Activated CD8-positive, alpha-beta T cell treated with anti-CD3 and anti-CD28 coated beads, Interleukin-2, amount 10 ng/mL, durations not matched to agents 7 days and 5 days (primary cell): ENCODE measurements at regions not wholly inside any gene's neighbourhood (a gene's known extent, or its start where the extent isn't known, plus 50 kb on each side); places are given as distances from the start of the nearest gene placed in this dataset.

Experiments used
- ATAC-seq: fragments of 150-1000 bp; cut with Tn5 transposase; one replicate; pipeline ENCODE4 v1.10.0; 2021; ENCODE audit warnings: moderate library complexity
- CTCF ChIA-PET: fragments of 350-600 bp; sonication (Branson Sonifier 250); formaldehyde crosslinking; loops from one replicate; lab custom pipeline; 2021; ENCODE audit warnings: antibody characterized with exemption; lab: Charles Lee
- POLR2A ChIA-PET: fragments of 350-600 bp; sonication (Branson Sonifier 250); formaldehyde crosslinking; loops from one replicate; lab custom pipeline; 2021; ENCODE audit warnings: antibody characterized with exemption; lab: Charles Lee
- DNase-seq: peaks from one replicate; pipeline ENCODE4 v3.0.0-alpha.2; 2020
- H3K27ac Mint-ChIP-seq: one replicate; pipeline ENCODE4 v1.8.0; 2021; ENCODE audit warnings: mild to moderate bottlenecking, mixed read lengths
- H3K27me3 Mint-ChIP-seq: one replicate; pipeline ENCODE4 v1.8.0; 2021; ENCODE audit warnings: low read depth, mixed read lengths
- H3K36me3 Mint-ChIP-seq: one replicate; pipeline ENCODE4 v1.8.0; 2021; ENCODE audit warnings: low read depth, mixed read lengths
- H3K4me1 Mint-ChIP-seq: one replicate; pipeline ENCODE4 v1.8.0; 2021; ENCODE audit warnings: low read depth, mixed read lengths
- H3K4me3 Mint-ChIP-seq: one replicate; pipeline ENCODE4 v1.8.0; 2021; ENCODE audit warnings: mild to moderate bottlenecking, mixed read lengths
- H3K9me3 Mint-ChIP-seq: one replicate; pipeline ENCODE4 v1.8.0; 2022; ENCODE audit warnings: mixed read lengths; ENCODE audit not compliant: insufficient read depth

GRCh38 chr17:37840576-37840975, 83.6 kb upstream of the TBC1D3K start:
- DNase-seq (no peak), ATAC-seq (no peak)
- H3K27ac Mint-ChIP-seq: no peak overlapping the region
- no peaks in the 10 kb centered on the region for H3K36me3 Mint-ChIP-seq
- no peak overlapping the region for H3K4me3 Mint-ChIP-seq
- CTCF ChIA-PET: no interaction called here
- H3K9me3 Mint-ChIP-seq: no peaks in the 10 kb centered on the region
- POLR2A ChIA-PET: no interaction called here
- peaks cover 17% of the 10 kb centered on the region for H3K27me3 Mint-ChIP-seq
- peaks cover 15% of the 10 kb centered on the region for H3K4me1 Mint-ChIP-seq

DNA sequence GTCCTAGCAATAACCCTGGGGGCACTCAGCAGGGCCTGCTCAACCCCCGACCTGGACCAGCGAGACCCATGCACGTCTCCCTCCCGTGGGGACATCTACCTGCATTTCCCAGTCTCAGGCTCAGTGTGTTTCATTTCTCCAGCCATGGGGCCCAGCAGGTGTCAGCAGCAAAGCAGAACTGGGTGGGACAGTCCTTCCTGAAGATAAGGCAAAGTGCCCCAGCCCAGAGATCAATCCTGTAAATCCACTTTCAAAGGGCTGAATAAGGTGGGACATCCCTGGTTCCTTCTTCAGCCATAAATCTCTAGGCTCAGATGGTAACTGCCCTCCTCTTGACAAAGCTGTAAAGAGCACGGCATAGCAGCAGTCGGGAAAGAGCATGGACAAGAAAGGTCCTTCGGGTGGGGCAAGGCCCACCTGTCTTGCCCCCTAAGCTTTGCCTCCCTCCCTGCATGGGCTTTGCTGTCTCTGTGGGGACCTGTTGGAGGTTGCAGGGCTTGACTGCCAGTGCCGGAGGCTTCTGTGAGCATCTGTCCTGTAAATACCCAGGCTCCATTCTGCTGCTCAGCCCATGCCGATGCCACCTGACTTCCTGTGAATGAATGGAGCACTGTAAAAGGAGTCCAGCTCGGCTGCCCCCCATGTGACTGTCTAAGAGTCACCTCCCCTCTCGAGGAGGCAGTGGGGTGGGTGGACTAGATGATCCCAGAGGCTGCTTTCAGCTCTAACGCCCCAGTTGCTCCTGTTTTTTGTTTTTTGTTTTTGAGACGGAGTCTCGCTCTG, 84.8 kb upstream of the TBC1D3K start:
- DNase-seq (no peak), ATAC-seq (no peak)
- Mint-ChIP-seq H3K4me1 (peaks cover 21% of the 10 kb centered on the region), H3K27me3 (peaks cover 17% of the 10 kb centered on the region), H3K27ac (no peak overlapping the region), H3K36me3 (no peaks in the 10 kb centered on the region), H3K4me3 (no peak overlapping the region), H3K9me3 (no peaks in the 10 kb centered on the region)
- CTCF ChIA-PET: no interaction called here
- POLR2A ChIA-PET: no interaction called here

GRCh38 chr17:37838276-37838675, 85.9 kb upstream of the TBC1D3K start:
- Mint-ChIP-seq H3K4me3 (no peak overlapping the region), H3K27ac (no peak overlapping the region), H3K4me1 (peaks cover 27% of the 10 kb centered on the region), H3K9me3 (no peaks in the 10 kb centered on the region), H3K36me3 (no peaks in the 10 kb centered on the region), H3K27me3 (peaks cover 20% of the 10 kb centered on the region)
- DNase-seq (no peak), ATAC-seq (no peak)
- ChIA-PET POLR2A (no interaction called here), CTCF (no interaction called here)

DNA sequence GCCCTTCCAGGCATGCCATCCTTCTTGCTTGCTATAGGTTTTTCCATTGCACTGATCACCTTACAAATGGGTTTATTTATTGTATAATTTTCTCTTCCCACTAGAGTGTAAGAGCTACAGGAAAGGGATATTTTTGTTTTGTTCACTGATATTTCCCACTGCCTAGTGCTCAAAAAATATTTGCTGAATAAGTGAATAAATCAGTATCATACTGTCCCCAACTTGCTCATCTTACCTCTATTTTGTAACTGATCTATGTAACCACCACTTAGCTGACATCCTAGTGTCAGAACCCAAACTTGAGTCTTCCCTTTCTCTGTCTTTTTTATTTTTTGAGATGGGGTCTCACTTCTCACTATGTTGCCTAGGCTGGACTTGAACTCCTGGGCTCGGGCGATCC, 87.6 kb upstream of the TBC1D3K start:
- Mint-ChIP-seq H3K4me1 (peaks cover 32% of the 10 kb centered on the region), H3K4me3 (no peak overlapping the region), H3K27ac (no peak overlapping the region), H3K9me3 (no peaks in the 10 kb centered on the region), H3K27me3 (peaks cover 19% of the 10 kb centered on the region), H3K36me3 (no peaks in the 10 kb centered on the region)
- POLR2A ChIA-PET: interaction anchor here (0.8 kb wide), 1 partner anchor 10 kb away, joined by 4 read pairs; no protein-coding TSS in a partner anchor
- DNase-seq: no peak
- CTCF ChIA-PET: interaction anchor here (1.0 to 1.6 kb wide), 2 partner anchors 20 to 134 kb away, joined by 3 to 4 read pairs; no protein-coding TSS in a partner anchor
- ATAC-seq: no peak

DNA sequence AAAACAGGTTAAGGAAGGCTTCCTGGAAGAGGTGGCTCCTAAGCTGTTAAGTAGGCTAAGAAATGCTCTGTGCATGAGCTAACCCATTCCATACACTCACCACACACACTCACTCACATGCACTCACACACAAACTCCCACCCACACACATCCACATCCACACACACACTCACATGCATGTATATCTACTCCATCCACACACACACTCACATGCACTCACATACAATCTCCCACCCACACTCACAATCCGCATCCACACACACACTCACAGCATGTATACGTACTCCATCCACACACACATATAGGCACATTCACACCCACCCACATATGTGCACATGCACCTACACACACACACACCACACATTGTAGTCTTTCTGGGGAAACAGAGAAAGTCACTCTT, 89.3 kb upstream of the HNF1B start:
- Mint-ChIP-seq H3K36me3 (no peaks in the 10 kb centered on the region), H3K9me3 (no peaks in the 10 kb centered on the region), H3K4me3 (no peak overlapping the region), H3K27me3 (peaks cover 26% of the 10 kb centered on the region), H3K27ac (no peak overlapping the region), H3K4me1 (peaks cover 32% of the 10 kb centered on the region)
- CTCF ChIA-PET: interaction anchor here (1.0 to 1.5 kb wide), 3 partner anchors 10 to 43 kb away, joined by 3 to 4 read pairs (median 3); no protein-coding TSS in a partner anchor
- POLR2A ChIA-PET: no interaction called here
- DNase-seq (no peak), ATAC-seq (no peak)

DNA sequence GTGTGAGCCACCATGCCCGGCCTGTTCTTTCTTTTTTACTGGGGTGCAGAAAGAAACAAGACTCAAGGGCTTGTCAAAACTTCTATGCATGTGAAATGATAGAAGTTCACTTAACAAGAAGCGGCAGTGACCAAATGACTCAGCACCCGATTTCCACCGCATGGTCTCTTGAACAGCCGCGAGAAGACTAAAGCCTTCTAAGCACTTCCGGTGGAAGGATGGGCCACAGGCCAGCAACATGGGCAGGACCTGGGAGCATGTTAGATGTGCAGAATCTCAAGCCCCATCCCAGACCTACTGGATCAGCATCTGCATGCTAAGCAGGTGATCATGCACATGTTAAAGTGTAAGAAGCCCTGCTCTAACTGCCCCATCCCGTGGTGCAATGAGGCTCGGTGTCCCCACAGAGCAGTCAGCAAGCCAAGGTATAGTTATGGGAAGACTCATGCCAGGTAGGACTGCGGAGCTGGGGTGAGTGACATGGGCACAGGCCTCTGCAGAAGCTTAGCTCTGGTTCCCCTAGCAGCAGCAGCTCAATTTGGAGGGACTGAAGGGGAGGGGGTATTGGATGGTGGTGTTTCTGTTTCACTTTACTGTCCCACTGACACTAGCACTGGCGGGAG, 88.5 kb upstream of the HNF1B start:
- CTCF ChIA-PET: interaction anchor here (1.0 to 1.5 kb wide), 2 partner anchors 11 to 42 kb away, joined by 3 read pairs; no protein-coding TSS in a partner anchor
- ATAC-seq (peak; percentile 68), DNase-seq (peak; percentile 64)
- H3K4me3 Mint-ChIP-seq: no peak overlapping the region
- H3K27me3 Mint-ChIP-seq: peaks cover 25% of the 10 kb centered on the region
- H3K4me1 Mint-ChIP-seq: peaks cover 38% of the 10 kb centered on the region
- peak overlapping the region; percentile 41 for H3K27ac Mint-ChIP-seq
- POLR2A ChIA-PET: no interaction called here
- no peaks in the 10 kb centered on the region for H3K9me3 Mint-ChIP-seq
- no peaks in the 10 kb centered on the region for H3K36me3 Mint-ChIP-seq

DNA sequence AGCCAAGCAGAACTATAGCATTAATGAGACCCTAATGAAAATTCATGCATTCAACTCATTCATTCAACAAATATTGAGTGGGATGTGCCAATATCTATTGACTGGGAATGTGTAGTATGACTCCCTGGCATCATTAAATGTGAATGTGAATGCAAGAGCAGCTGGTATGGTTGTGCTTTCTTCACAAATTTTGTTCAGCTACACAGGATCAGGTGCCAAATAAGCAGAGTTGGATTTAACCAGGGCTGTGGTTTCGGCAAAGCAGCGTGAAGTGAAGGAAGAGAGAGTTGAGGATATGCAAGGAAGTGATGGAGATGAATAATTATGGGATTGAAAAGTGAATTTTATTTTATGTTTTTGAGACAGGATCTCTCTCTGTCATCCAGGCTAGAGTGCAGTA, 87.1 kb upstream of the HNF1B start:
- POLR2A ChIA-PET: no interaction called here
- Mint-ChIP-seq H3K4me3 (no peak overlapping the region), H3K9me3 (no peaks in the 10 kb centered on the region), H3K27me3 (peaks cover 26% of the 10 kb centered on the region), H3K4me1 (peaks cover 43% of the 10 kb centered on the region), H3K36me3 (no peaks in the 10 kb centered on the region), H3K27ac (no peak overlapping the region)
- ATAC-seq (no peak), DNase-seq (no peak)
- CTCF ChIA-PET: interaction anchor here (0.7 to 2.0 kb wide), 5 partner anchors 11 to 130 kb away, joined by 3 to 7 read pairs (median 3); no protein-coding TSS in a partner anchor

DNA sequence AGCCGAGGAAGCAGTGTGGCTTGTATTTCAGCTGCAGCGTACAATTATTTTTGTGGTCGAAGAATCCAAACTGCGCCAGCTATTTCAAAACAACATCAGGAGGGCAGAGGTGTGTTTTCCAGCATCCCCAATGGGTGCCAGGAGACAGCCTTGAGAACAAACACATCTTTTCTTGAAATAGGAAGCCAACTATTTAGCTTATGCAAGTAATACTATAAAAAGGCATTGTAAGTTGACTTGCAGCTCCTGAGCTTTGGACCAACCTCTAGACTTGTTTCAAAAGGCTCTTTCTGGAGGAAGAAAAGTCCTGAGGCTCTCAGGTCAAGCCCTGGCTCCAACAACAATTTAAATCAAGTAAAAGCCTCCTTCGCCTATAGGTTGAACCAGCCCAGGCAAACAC, 86.6 kb upstream of the HNF1B start:
- Mint-ChIP-seq H3K4me3 (no peak overlapping the region), H3K4me1 (peaks cover 43% of the 10 kb centered on the region), H3K27ac (no peak overlapping the region), H3K36me3 (no peaks in the 10 kb centered on the region), H3K27me3 (peaks cover 29% of the 10 kb centered on the region), H3K9me3 (no peaks in the 10 kb centered on the region)
- CTCF ChIA-PET: interaction anchor here (0.7 to 2.0 kb wide), 5 partner anchors 11 to 129 kb away, joined by 3 to 7 read pairs (median 3); no protein-coding TSS in a partner anchor
- no peak for ATAC-seq
- no peak for DNase-seq
- POLR2A ChIA-PET: no interaction called here

GRCh38 chr17:37830151-37830993, 85.5 kb upstream of the HNF1B start:
- Mint-ChIP-seq H3K27me3 (peaks cover 25% of the 10 kb centered on the region), H3K27ac (no peak overlapping the region), H3K36me3 (no peaks in the 10 kb centered on the region), H3K4me3 (no peak overlapping the region), H3K4me1 (peaks cover 37% of the 10 kb centered on the region), H3K9me3 (no peaks in the 10 kb centered on the region)
- no peak for ATAC-seq
- no peak for DNase-seq
- CTCF ChIA-PET: no interaction called here
- POLR2A ChIA-PET: no interaction called here

GRCh38 chr17:37829592-37830123, 84.8 kb upstream of the HNF1B start:
- CTCF ChIA-PET: no interaction called here
- no peak overlapping the region for H3K4me3 Mint-ChIP-seq
- H3K27me3 Mint-ChIP-seq: peaks cover 25% of the 10 kb centered on the region
- DNase-seq (no peak), ATAC-seq (no peak)
- H3K9me3 Mint-ChIP-seq: no peaks in the 10 kb centered on the region
- POLR2A ChIA-PET: no interaction called here
- H3K4me1 Mint-ChIP-seq: peaks cover 30% of the 10 kb centered on the region
- no peak overlapping the region for H3K27ac Mint-ChIP-seq
- H3K36me3 Mint-ChIP-seq: no peaks in the 10 kb centered on the region

GRCh38 chr17:37828651-37829124, 83.8 kb upstream of the HNF1B start:
- ATAC-seq (no peak), DNase-seq (no peak)
- peaks cover 25% of the 10 kb centered on the region for H3K27me3 Mint-ChIP-seq
- ChIA-PET POLR2A (interaction anchor here (0.6 kb wide), 1 partner anchor 337 kb away, joined by 3 read pairs; no protein-coding TSS in a partner anchor), CTCF (interaction anchor here (0.7 to 1.8 kb wide), 4 partner anchors 13 to 456 kb away, joined by 3 to 8 read pairs (median 4); no protein-coding TSS in a partner anchor)
- H3K9me3 Mint-ChIP-seq: no peaks in the 10 kb centered on the region
- H3K4me1 Mint-ChIP-seq: peaks cover 20% of the 10 kb centered on the region
- no peaks in the 10 kb centered on the region for H3K36me3 Mint-ChIP-seq
- H3K4me3 Mint-ChIP-seq: no peak overlapping the region
- H3K27ac Mint-ChIP-seq: no peak overlapping the region
